ENCODE measurements at regions not wholly inside any gene's neighbourhood (a gene's known extent, or its start where the extent isn't known, plus 50 kb on each side); places are given as distances from the start of the nearest gene placed in this dataset.

GRCh38 chr3:28739647-28740046 is 391.0 kb upstream of the AZI2 start:
- TF ChIP-seq CTCF (IDR thresholded peaks at IDR 0.05) (no peak), TCF7L2 (IDR thresholded peaks at IDR 0.05; ENCODE audit: low read depth, low read length) (no peak), SIN3A (IDR thresholded peaks at IDR 0.05; ENCODE audit: borderline replicate concordance, insufficient read depth, low read depth, low read length) (no peak)
